ENCODE measurements at regions not wholly inside any gene's neighbourhood (a gene's known extent, or its start where the extent isn't known, plus 50 kb on each side); places are given as distances from the start of the nearest gene placed in this dataset.

GRCh38 chr3:82581350-82581749 lies 819.9 kb upstream of the GBE1 start:
- CTCF ChIA-PET = no interaction called here
- no peak overlapping the region for H3K4me3 ChIP-seq (ENCODE audit: low read depth, low read length)
- POLR2A ChIA-PET = no interaction called here
- no peak for DNase-seq (ENCODE audit: low read depth, low spot score)
- TF ChIP-seq CTCF (IDR thresholded peaks at IDR 0.05; ENCODE audit: insufficient read depth, low read length, missing control alignments) = no peak

GRCh38 chr3:82572721-82573120 lies 811.3 kb upstream of the GBE1 start:
- ChIA-PET POLR2A (no interaction called here), CTCF (no interaction called here)
- no peak for TF ChIP-seq CTCF (IDR thresholded peaks at IDR 0.05; ENCODE audit: insufficient read depth, low read length, missing control alignments)
- no peak overlapping the region for H3K4me3 ChIP-seq (ENCODE audit: low read depth, low read length)
- no peak for DNase-seq (ENCODE audit: low read depth, low spot score)

GRCh38 chr3:82568776-82569338 lies 807.4 kb upstream of the GBE1 start:
- H3K4me3 ChIP-seq (ENCODE audit: low read depth, low read length) = no peak overlapping the region
- no peak for DNase-seq (ENCODE audit: low read depth, low spot score)
- no peak for TF ChIP-seq CTCF (IDR thresholded peaks at IDR 0.05; ENCODE audit: insufficient read depth, low read length, missing control alignments)
- POLR2A ChIA-PET = no interaction called here
- CTCF ChIA-PET = no interaction called here

GRCh38 chr3:82567029-82567600 lies 805.7 kb upstream of the GBE1 start:
- TF ChIP-seq CTCF (IDR thresholded peaks at IDR 0.05; ENCODE audit: insufficient read depth, low read length, missing control alignments) = no peak
- POLR2A ChIA-PET = no interaction called here
- DNase-seq (ENCODE audit: low read depth, low spot score) = no peak
- CTCF ChIA-PET = no interaction called here
- H3K4me3 ChIP-seq (ENCODE audit: low read depth, low read length) = no peak overlapping the region

GRCh38 chr3:82562896-82563295 lies 801.5 kb upstream of the GBE1 start:
- no peak for DNase-seq (ENCODE audit: low read depth, low spot score)
- POLR2A ChIA-PET = no interaction called here
- CTCF ChIA-PET = no interaction called here
- no peak overlapping the region for H3K4me3 ChIP-seq (ENCODE audit: low read depth, low read length)
- TF ChIP-seq CTCF (IDR thresholded peaks at IDR 0.05; ENCODE audit: insufficient read depth, low read length, missing control alignments) = no peak

GRCh38 chr3:82561784-82562183 lies 800.3 kb upstream of the GBE1 start:
- POLR2A ChIA-PET = no interaction called here
- TF ChIP-seq CTCF (IDR thresholded peaks at IDR 0.05; ENCODE audit: insufficient read depth, low read length, missing control alignments) = no peak
- no peak overlapping the region for H3K4me3 ChIP-seq (ENCODE audit: low read depth, low read length)
- CTCF ChIA-PET = no interaction called here
- DNase-seq (ENCODE audit: low read depth, low spot score) = no peak
